ENCODE measurements at regions not wholly inside any gene's neighbourhood (a gene's known extent, or its start where the extent isn't known, plus 50 kb on each side); places are given as distances from the start of the nearest gene placed in this dataset.

DNA sequence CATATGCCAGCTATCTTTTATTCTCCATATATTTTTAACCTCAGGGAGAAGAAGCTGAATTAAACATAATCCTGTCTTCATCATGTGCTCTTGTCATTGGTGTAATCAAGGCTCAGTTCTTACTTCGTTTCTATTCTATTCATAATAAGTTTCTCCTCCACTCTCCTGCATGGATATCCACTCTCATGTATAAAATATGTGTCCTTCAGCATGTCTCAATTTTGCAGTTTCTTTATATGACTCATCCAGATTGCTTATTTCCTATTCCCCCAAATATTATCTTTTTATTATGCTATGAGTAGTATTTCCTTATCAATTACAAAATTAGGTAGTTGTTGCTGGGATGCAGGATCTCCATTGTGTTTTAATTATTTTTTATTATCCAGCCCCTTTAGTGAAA lies 643.7 kb upstream of the ACO1 start:
- TF ChIP-seq, protein P1, sequence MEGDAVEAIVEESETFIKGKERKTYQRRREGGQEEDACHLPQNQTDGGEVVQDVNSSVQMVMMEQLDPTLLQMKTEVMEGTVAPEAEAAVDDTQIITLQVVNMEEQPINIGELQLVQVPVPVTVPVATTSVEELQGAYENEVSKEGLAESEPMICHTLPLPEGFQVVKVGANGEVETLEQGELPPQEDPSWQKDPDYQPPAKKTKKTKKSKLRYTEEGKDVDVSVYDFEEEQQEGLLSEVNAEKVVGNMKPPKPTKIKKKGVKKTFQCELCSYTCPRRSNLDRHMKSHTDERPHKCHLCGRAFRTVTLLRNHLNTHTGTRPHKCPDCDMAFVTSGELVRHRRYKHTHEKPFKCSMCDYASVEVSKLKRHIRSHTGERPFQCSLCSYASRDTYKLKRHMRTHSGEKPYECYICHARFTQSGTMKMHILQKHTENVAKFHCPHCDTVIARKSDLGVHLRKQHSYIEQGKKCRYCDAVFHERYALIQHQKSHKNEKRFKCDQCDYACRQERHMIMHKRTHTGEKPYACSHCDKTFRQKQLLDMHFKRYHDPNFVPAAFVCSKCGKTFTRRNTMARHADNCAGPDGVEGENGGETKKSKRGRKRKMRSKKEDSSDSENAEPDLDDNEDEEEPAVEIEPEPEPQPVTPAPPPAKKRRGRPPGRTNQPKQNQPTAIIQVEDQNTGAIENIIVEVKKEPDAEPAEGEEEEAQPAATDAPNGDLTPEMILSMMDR (conservative IDR thresholded peaks at IDR 0.05), result no peak
- H3K27me3 ChIP-seq (ENCODE audit: insufficient read depth, low read length), result no peaks in the 10 kb centered on the region
- no peak overlapping the region for H3K56ac ChIP-seq (ENCODE audit: insufficient read length, low read depth, low read length)
- H2AK5ac ChIP-seq (ENCODE audit: insufficient read length, low read length), result no peak overlapping the region
- H3K9ac ChIP-seq (ENCODE audit: extremely low read depth, insufficient read length, low read length), result no peak overlapping the region
- H3K23me2 ChIP-seq (ENCODE audit: insufficient read length, low read depth, low read length, poor library complexity, severe bottlenecking), result no peaks in the 10 kb centered on the region
- no peaks in the 10 kb centered on the region for H3K36me3 Mint-ChIP-seq (ENCODE audit: insufficient read depth in 1 of 3, low read depth in 3 of 3)
- H2BK120ac ChIP-seq (ENCODE audit: low read depth, low read length, poor library complexity, severe bottlenecking), result no peak overlapping the region
- no peaks in the 10 kb centered on the region for H3K4me1 ChIP-seq (ENCODE audit: insufficient read depth, low read length)
- H3K9me3 Mint-ChIP-seq, result no peaks in the 10 kb centered on the region
- no peak overlapping the region for H4K8ac ChIP-seq (replicated peaks; ENCODE audit: insufficient read length, low read depth, low read length)
- no peak overlapping the region for H4K5ac ChIP-seq (ENCODE audit: insufficient read length, low read depth, low read length)
- H2BK12ac ChIP-seq (ENCODE audit: insufficient read length, low read depth, low read length), result no peak overlapping the region
- DNase-seq, result no peak
- H2BK15ac ChIP-seq (ENCODE audit: low read depth, low read length), result no peak overlapping the region
- no peaks in the 10 kb centered on the region for H4K20me1 ChIP-seq (ENCODE audit: control insufficient read depth, insufficient read depth, insufficient read length)
- no peak overlapping the region for H3K27ac Mint-ChIP-seq
- peaks cover 9 to 14% of the 10 kb centered on the region in 2 experiments for H3K4me1 Mint-ChIP-seq
- H4K91ac ChIP-seq (ENCODE audit: insufficient read length, low read depth, low read length), result no peak overlapping the region
- no peak overlapping the region for H2BK20ac ChIP-seq (ENCODE audit: low read depth, low read length, poor library complexity, severe bottlenecking)
- no peak overlapping the region for H3K27ac ChIP-seq (ENCODE audit: insufficient read length, low read depth, low read length)
- no peak overlapping the region for H3K18ac ChIP-seq (ENCODE audit: insufficient read length, low read depth, low read length)
- no peaks in the 10 kb centered on the region for H3K79me1 ChIP-seq (ENCODE audit: insufficient read depth, low read depth, low read length, poor library complexity, severe bottlenecking)
- H2AFZ ChIP-seq (ENCODE audit: low read length), result no peak overlapping the region
- no peak overlapping the region for H3K23ac ChIP-seq (ENCODE audit: insufficient read length, low read depth, low read length)
- H3T11ph ChIP-seq (ENCODE audit: low read length), result no peak overlapping the region
- H3K4me2 ChIP-seq (ENCODE audit: insufficient read depth, insufficient read length, low read length), result no peak overlapping the region
- peaks cover 31% of the 10 kb centered on the region for H3K27me3 Mint-ChIP-seq (ENCODE audit: low read depth)
- H3K4me3 Mint-ChIP-seq, result no peak overlapping the region
- H3K9me3 ChIP-seq (ENCODE audit: control insufficient read depth, low read depth, low read length), result no peaks in the 10 kb centered on the region
- H3K14ac ChIP-seq (ENCODE audit: insufficient read depth, low read length), result no peak overlapping the region
- H2BK5ac ChIP-seq (ENCODE audit: insufficient read length, low read length), result no peak overlapping the region
- H3K79me2 ChIP-seq (ENCODE audit: insufficient read depth, low read length), result no peaks in the 10 kb centered on the region
- WGBS (ENCODE audit: extremely low coverage, insufficient read length, low lambda C conversion rate), result no CpG with 5 or more reads among the region's 1 CpG
- H3K4ac ChIP-seq (ENCODE audit: low read depth, low read length), result no peak overlapping the region

Data from H9 (cell line).